Right atrium auricular region (tissue), 2 donors: ENCODE measurements at regions not wholly inside any gene's neighbourhood (a gene's known extent, or its start where the extent isn't known, plus 50 kb on each side); places are given as distances from the start of the nearest gene placed in this dataset.
A peak's percentile ranks its signal among the peaks of the same experiment; 100 is the strongest.

ENCODE experiments used
- DNase-seq: peaks from one replicate; pipeline ENCODE4 v3.0.0-alpha.2; 2019; ENCODE audit warnings: low spot score
- H3K27ac ChIP-seq, 2 donors: fragments of 200-600 bp; sonication (generic); 1 replicate in 1 of 2; 2 replicates in 1 of 2; pipeline ENCODE4 v1.5.1; 2016 to 2019
- H3K27me3 ChIP-seq, 2 donors: fragments of 200-600 bp; sonication (generic); one replicate each; pipeline versions ENCODE4 v1.5.1 to v1.6.0; 2017 to 2019
- H3K36me3 ChIP-seq: fragments of 200-600 bp; sonication (generic); one replicate; pipeline ENCODE4 v1.5.1; 2016
- H3K4me1 ChIP-seq, 2 donors: fragments of 200-600 bp; sonication (generic); one replicate each; pipeline versions ENCODE4 v1.5.1 to v1.6.0; 2017 to 2019
- H3K4me3 ChIP-seq, 2 donors: fragments of 200-600 bp; sonication (generic); 1 replicate in 1 of 2; 2 replicates in 1 of 2; pipeline ENCODE4 v1.5.1; 2017 to 2019; ENCODE audit warnings: mild to moderate bottlenecking in 1 of 2, moderate library complexity in 1 of 2
- H3K9me3 ChIP-seq, 2 donors: fragments of 200-600 bp; sonication (generic); one replicate each; pipeline ENCODE4 v1.5.1; 2019
- TF ChIP-seq, protein P1 (sequence below), 2 donors: fragments of 200-600 bp; sonication (generic); IDR thresholded peaks; one replicate each; pipeline ENCODE4 v1.5.1; 2019; ENCODE audit warnings: antibody characterized with exemption in 2 of 2

DNA sequence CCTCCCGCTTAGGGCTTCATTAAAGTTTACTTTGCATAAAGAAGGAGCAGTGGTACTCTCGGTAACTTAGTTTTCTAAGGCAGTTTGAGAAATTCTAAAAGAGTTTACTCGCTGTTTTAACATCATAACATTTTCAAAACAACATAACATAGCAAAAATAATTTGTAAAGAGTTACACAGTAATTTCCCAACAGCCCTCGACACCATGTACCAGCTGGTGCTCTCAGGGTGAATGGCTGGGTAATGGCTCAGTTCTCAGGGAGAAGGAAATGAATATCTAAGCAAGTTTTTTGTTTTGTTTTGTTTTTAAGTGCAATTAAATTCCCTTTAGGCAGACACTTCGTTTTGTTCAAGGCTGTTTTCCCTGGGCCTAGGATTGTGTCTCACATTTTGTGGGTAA lies 435.3 kb downstream of the C4orf33 start:
- Histone ChIP-seq H3K9me3 (no peaks in the 10 kb centered on the region), H3K4me1 (no peaks in the 10 kb centered on the region), H3K27ac (no peak overlapping the region), H3K4me3 (no peak overlapping the region), H3K36me3 (no peaks in the 10 kb centered on the region), H3K27me3 (no peaks in the 10 kb centered on the region)
- DNase-seq, result no peak
- TF ChIP-seq, protein P1, sequence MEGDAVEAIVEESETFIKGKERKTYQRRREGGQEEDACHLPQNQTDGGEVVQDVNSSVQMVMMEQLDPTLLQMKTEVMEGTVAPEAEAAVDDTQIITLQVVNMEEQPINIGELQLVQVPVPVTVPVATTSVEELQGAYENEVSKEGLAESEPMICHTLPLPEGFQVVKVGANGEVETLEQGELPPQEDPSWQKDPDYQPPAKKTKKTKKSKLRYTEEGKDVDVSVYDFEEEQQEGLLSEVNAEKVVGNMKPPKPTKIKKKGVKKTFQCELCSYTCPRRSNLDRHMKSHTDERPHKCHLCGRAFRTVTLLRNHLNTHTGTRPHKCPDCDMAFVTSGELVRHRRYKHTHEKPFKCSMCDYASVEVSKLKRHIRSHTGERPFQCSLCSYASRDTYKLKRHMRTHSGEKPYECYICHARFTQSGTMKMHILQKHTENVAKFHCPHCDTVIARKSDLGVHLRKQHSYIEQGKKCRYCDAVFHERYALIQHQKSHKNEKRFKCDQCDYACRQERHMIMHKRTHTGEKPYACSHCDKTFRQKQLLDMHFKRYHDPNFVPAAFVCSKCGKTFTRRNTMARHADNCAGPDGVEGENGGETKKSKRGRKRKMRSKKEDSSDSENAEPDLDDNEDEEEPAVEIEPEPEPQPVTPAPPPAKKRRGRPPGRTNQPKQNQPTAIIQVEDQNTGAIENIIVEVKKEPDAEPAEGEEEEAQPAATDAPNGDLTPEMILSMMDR (IDR thresholded peaks at IDR 0.05), result no peak

DNA sequence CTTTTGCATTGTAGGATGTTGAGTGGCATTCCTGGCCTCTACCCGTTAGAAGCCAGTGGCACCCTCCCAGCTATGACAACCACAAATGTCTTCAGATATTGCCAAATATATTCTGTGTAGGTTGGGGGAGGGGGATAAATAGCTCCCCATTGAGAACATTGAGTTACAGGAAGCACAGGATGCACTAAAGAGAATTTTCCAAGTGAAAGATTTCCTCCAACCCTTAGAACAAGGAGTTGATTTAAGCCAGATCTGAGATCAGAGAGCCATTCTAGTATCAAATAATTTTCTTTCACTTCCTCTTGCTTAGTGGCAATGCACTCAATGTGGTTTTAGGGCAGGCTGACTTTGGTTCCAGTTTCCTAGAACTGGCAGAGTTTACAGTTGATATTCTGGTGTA lies 436.6 kb downstream of the C4orf33 start:
- no peak for DNase-seq
- H3K27ac ChIP-seq, result no peak overlapping the region

DNA sequence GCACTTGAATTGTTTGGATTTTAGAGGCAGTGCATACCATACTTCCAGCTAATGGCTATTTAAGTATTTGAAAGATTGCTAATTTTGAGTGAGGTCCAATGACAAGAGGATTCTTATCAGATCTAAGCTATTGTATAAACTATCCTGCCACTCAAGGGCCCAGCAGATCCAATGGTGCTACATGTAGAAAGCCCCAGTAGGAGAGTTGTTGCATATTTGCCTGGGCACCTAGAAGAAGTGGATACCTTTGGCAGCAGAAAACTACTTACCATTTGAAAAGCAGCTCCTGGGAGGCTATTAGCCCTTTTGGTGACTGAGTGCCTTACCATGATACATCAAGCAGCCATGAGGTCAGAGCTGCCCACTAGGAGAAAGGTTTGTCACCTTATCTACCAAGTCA lies 447.3 kb downstream of the C4orf33 start:
- DNase-seq, result no peak
- TF ChIP-seq, protein P1 (IDR thresholded peaks at IDR 0.05), result no peak
- Histone ChIP-seq H3K36me3 (no peaks in the 10 kb centered on the region), H3K27ac (no peak overlapping the region), H3K4me1 (peaks cover 0 to 10% of the 10 kb centered on the region in 2 donors), H3K9me3 (no peaks in the 10 kb centered on the region), H3K4me3 (no peak overlapping the region), H3K27me3 (no peaks in the 10 kb centered on the region)

More for the DNA sequence above, 436.6 kb downstream of the C4orf33 start:
- Histone ChIP-seq H3K9me3 (no peaks in the 10 kb centered on the region), H3K27me3 (no peaks in the 10 kb centered on the region), H3K36me3 (no peaks in the 10 kb centered on the region), H3K4me1 (no peaks in the 10 kb centered on the region), H3K4me3 (no peak overlapping the region)
- TF ChIP-seq, protein P1 (IDR thresholded peaks at IDR 0.05), result no peak

DNA sequence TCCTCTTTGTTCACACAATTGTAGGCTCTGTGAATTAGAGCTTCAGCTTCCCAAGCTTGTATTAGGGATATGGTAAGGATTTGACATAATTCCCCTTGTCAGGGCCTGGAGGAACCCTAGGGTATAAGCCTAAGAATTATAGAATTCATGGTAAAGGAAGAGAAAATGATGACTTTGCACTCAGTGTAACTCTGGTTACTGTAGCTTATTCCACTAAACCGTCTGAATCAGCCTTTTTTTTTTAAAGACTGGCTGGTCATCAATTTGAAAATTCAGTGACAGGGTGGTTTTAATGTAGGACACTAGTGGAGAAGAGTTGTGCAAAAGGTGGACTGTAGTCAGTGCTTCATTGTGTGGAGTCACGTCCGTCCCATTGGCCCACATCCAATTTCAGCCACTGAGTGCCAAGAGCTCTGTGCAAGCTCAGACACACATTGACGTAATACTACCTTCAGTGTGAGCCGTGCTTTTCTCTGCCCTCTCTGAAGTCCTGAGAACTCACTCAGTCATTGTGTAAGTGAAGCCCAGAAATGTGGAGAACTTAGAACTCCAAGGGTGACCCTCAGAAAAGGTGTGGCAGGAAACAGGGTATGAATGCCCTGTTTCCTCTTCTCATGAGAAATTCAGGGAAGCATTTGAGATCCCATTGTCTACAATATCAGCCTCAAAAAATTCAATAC lies 449.8 kb downstream of the C4orf33 start:
- peaks cover 0 to 10% of the 10 kb centered on the region in 2 donors for H3K4me1 ChIP-seq
- peak; percentile 91 for DNase-seq
- no peaks in the 10 kb centered on the region for H3K9me3 ChIP-seq
- peak overlapping the region in 1 of 2 donors; percentile 17 for H3K27ac ChIP-seq
- TF ChIP-seq, protein P1 (IDR thresholded peaks at IDR 0.05), result no peak
- H3K27me3 ChIP-seq, result no peaks in the 10 kb centered on the region
- H3K4me3 ChIP-seq, result no peak overlapping the region
- H3K36me3 ChIP-seq, result no peaks in the 10 kb centered on the region

DNA sequence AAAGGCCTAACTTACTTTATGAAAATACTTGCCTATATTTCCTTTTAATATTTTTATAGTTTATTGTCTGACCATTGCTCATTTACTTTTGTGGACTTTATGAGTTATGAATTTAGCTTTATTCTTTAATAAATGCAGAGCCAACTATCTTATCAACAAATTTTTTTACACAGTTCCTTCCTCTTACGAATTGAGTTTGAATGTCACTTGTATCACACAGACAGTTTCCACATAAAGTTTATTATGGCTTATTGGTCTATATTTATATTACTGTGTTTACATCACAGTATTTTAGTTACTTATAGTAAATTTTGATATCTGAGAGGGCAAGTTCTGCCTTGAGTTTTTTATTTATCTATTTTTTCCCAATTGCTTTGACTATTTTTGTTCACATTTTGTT lies 450.6 kb downstream of the C4orf33 start:
- TF ChIP-seq, protein P1 (IDR thresholded peaks at IDR 0.05), result no peak
- Histone ChIP-seq H3K27me3 (no peaks in the 10 kb centered on the region), H3K9me3 (no peaks in the 10 kb centered on the region), H3K4me1 (peaks cover 0 to 10% of the 10 kb centered on the region in 2 donors), H3K27ac (peak overlapping the region in 1 of 2 donors; percentile 17), H3K4me3 (no peak overlapping the region), H3K36me3 (no peaks in the 10 kb centered on the region)
- no peak for DNase-seq

DNA sequence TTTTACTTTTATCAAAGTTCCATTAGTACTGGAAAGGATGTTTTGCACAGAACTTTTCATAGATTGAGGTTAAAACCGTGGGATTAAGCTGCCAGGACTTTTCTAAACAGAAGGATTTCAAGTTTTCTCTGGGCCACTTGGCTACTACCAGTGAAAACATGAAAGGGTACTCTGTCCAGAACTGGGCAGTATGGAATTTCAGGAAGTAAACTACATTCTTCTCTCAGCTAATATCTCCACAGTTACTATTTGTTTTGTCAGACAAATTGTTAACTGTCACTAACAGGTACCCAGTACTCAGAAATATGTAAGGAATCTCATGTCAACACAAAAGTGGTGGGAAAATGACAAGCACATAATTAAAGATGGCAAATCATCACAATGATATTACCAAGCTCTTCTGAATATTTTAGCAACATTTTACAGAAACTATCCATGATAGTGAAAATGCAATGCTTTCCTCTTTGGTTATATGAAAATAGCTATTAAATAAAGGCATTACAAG lies 454.4 kb downstream of the C4orf33 start:
- Histone ChIP-seq H3K36me3 (no peaks in the 10 kb centered on the region), H3K9me3 (no peaks in the 10 kb centered on the region), H3K27ac (no peak overlapping the region), H3K4me1 (peaks cover 0 to 10% of the 10 kb centered on the region in 2 donors), H3K27me3 (no peaks in the 10 kb centered on the region), H3K4me3 (no peak overlapping the region)
- TF ChIP-seq, protein P1 (IDR thresholded peaks at IDR 0.05), result no peak
- DNase-seq, result no peak
